ENCODE measurements at regions not wholly inside any gene's neighbourhood (a gene's known extent, or its start where the extent isn't known, plus 50 kb on each side); places are given as distances from the start of the nearest gene placed in this dataset.
"Not testable (repeated sequence)": the region's sequence is repeated elsewhere in the genome, so short reads cannot be mapped to it uniquely, and the experiment has no call there.

- TF ChIP-seq POLR2A (IDR thresholded peaks at IDR 0.05; ENCODE audit: extremely low read depth, insufficient read length); CTCF (IDR thresholded peaks at IDR 0.05; ENCODE audit: low read depth, low read length); MAX (IDR thresholded peaks at IDR 0.05; ENCODE audit: low read depth, low read length): not testable (repeated sequence)
Observed at GRCh38 chr3:72027728-72028127, 242.8 kb upstream of the PROK2 start.
